Astrocyte (in vitro differentiated cells and primary cell): ENCODE measurements at regions not wholly inside any gene's neighbourhood (a gene's known extent, or its start where the extent isn't known, plus 50 kb on each side); places are given as distances from the start of the nearest gene placed in this dataset.

ENCODE experiments used
- CTCF ChIP-seq: IDR thresholded peaks from 2 replicates; pipeline ENCODE4 v1.5.1; 2011; ENCODE audit warnings: low read depth, mild to moderate bottlenecking, inconsistent platforms, low read length, moderate library complexity; ENCODE audit not compliant: insufficient read depth
- EZH2 ChIP-seq: IDR thresholded peaks from 2 replicates; pipeline ENCODE4 v1.6.1; 2012; ENCODE audit warnings: mild to moderate bottlenecking, low read length, inconsistent platforms; ENCODE audit not compliant: insufficient read depth

- TF ChIP-seq CTCF (no peak), EZH2 (no peak)
Observed at GRCh38 chr3:194265996-194266964, 84.8 kb downstream of the CPN2 start.
